HAP-1 (cell line): ENCODE measurements at regions not wholly inside any gene's neighbourhood (a gene's known extent, or its start where the extent isn't known, plus 50 kb on each side); places are given as distances from the start of the nearest gene placed in this dataset.

Source experiments
- DNase-seq, 2 experiments: peaks; one replicate each; pipeline ENCODE4 v3.0.0-alpha.2; 2016 to 2020; ENCODE audit warnings: low spot score in 2 of 2
- H3K27me3 ChIP-seq: fragments of 250-450 bp; sonication (Bioruptor Pico); 2 replicates; pipeline ENCODE4 v1.5.1; 2020; ENCODE audit warnings: low read depth, mild to moderate bottlenecking, moderate library complexity
- H3K36me3 ChIP-seq: fragments of 250-450 bp; sonication (Bioruptor Pico); replicated peaks from 2 replicates; pipeline ENCODE4 v1.5.1; 2020; ENCODE audit warnings: mild to moderate bottlenecking
- H3K4me1 ChIP-seq: fragments of 250-450 bp; sonication (Bioruptor Pico); 2 replicates; pipeline ENCODE4 v1.5.1; 2020; ENCODE audit warnings: mild to moderate bottlenecking
- H3K4me3 ChIP-seq: fragments of 250-450 bp; sonication (Bioruptor Pico); 2 replicates; pipeline ENCODE4 v1.5.1; 2020; ENCODE audit warnings: mild to moderate bottlenecking, moderate library complexity
- H3K9me3 ChIP-seq: fragments of 250-450 bp; sonication (Bioruptor Pico); 2 replicates; pipeline ENCODE4 v1.5.1; 2020; ENCODE audit warnings: mild to moderate bottlenecking, moderate library complexity
- in situ Hi-C: fragments of 300-500 bp; cut with MboI; formaldehyde crosslinking; loops from 3 replicates; pipeline ENCODE4 v1.14.3; 2020; ENCODE audit warnings: low sequenced_read_pairs, inconsistent platforms, mixed read lengths

GRCh38 chr18:45398448-45398847 is 216.8 kb upstream of the SLC14A2 start:
- Histone ChIP-seq H3K4me1 (no peaks in the 10 kb centered on the region), H3K36me3 (no peaks in the 10 kb centered on the region), H3K4me3 (no peak overlapping the region), H3K27me3 (no peaks in the 10 kb centered on the region), H3K9me3 (no peaks in the 10 kb centered on the region)
- in situ Hi-C loops: loop anchor here (25.0 kb wide), 1 partner anchor 1786 kb away; no protein-coding TSS in a partner anchor
- no peak for DNase-seq

GRCh38 chr18:45399146-45399545 is 216.1 kb upstream of the SLC14A2 start:
- Histone ChIP-seq H3K36me3 (no peaks in the 10 kb centered on the region), H3K4me1 (no peaks in the 10 kb centered on the region), H3K27me3 (no peaks in the 10 kb centered on the region), H3K4me3 (no peak overlapping the region), H3K9me3 (no peaks in the 10 kb centered on the region)
- in situ Hi-C loops: loop anchor here (25.0 kb wide), 1 partner anchor 1787 kb away; no protein-coding TSS in a partner anchor
- no peak for DNase-seq

GRCh38 chr18:45399643-45400042 is 215.6 kb upstream of the SLC14A2 start:
- H3K9me3 ChIP-seq: no peaks in the 10 kb centered on the region
- DNase-seq: no peak
- in situ Hi-C loops: loop anchor here (25.0 kb wide), 1 partner anchor 1787 kb away; no protein-coding TSS in a partner anchor
- no peaks in the 10 kb centered on the region for H3K36me3 ChIP-seq
- no peaks in the 10 kb centered on the region for H3K4me1 ChIP-seq
- H3K27me3 ChIP-seq: no peaks in the 10 kb centered on the region
- no peak overlapping the region for H3K4me3 ChIP-seq

GRCh38 chr18:45402485-45403056 is 212.7 kb upstream of the SLC14A2 start:
- Histone ChIP-seq H3K36me3 (no peaks in the 10 kb centered on the region), H3K27me3 (no peaks in the 10 kb centered on the region), H3K4me1 (no peaks in the 10 kb centered on the region), H3K4me3 (no peak overlapping the region), H3K9me3 (no peaks in the 10 kb centered on the region)
- DNase-seq: no peak
- in situ Hi-C loops: no loop called here

GRCh38 chr18:45403341-45404049 is 211.8 kb upstream of the SLC14A2 start:
- no peaks in the 10 kb centered on the region for H3K27me3 ChIP-seq
- in situ Hi-C loops: no loop called here
- no peak for DNase-seq

GRCh38 chr18:45408218-45408617 is 207.1 kb upstream of the SLC14A2 start:
- Histone ChIP-seq H3K4me1 (no peaks in the 10 kb centered on the region), H3K4me3 (no peak overlapping the region), H3K27me3 (0 out of 2 replicates have a peak, but pooled peaks cover 2% of the 10 kb centered on the region), H3K9me3 (no peaks in the 10 kb centered on the region), H3K36me3 (no peaks in the 10 kb centered on the region)
- in situ Hi-C loops: no loop called here
- DNase-seq: no peak

More at GRCh38 chr18:45403341-45404049, 211.8 kb upstream of the SLC14A2 start:
- H3K4me3 ChIP-seq: no peak overlapping the region
- no peaks in the 10 kb centered on the region for H3K9me3 ChIP-seq
- H3K4me1 ChIP-seq: no peaks in the 10 kb centered on the region
- no peaks in the 10 kb centered on the region for H3K36me3 ChIP-seq

- DNase-seq: no peak
- Histone ChIP-seq H3K36me3 (no peaks in the 10 kb centered on the region), H3K4me1 (no peaks in the 10 kb centered on the region), H3K4me3 (no peak overlapping the region), H3K9me3 (no peaks in the 10 kb centered on the region), H3K27me3 (0 out of 2 replicates have a peak, but pooled peaks cover 5% of the 10 kb centered on the region)
- in situ Hi-C loops: no loop called here
These were observed 205.3 kb upstream of the SLC14A2 start for GRCh38 chr18:45409971-45410370.

- in situ Hi-C loops: no loop called here
- H3K36me3 ChIP-seq: no peaks in the 10 kb centered on the region
- H3K4me1 ChIP-seq: peaks cover 2% of the 10 kb centered on the region; the same call in 1 of the 2 replicates
- 0 out of 2 replicates have a peak, but pooled peaks cover 5% of the 10 kb centered on the region for H3K27me3 ChIP-seq
- DNase-seq: no peak
- H3K4me3 ChIP-seq: no peak overlapping the region
- H3K9me3 ChIP-seq: no peaks in the 10 kb centered on the region
These were observed 202.7 kb upstream of the SLC14A2 start for GRCh38 chr18:45412577-45412976.

- H3K27me3 ChIP-seq: 0 out of 2 replicates have a peak, but pooled peaks cover 5% of the 10 kb centered on the region
- H3K9me3 ChIP-seq: no peaks in the 10 kb centered on the region
- no peak for DNase-seq
- no peaks in the 10 kb centered on the region for H3K36me3 ChIP-seq
- H3K4me3 ChIP-seq: no peak overlapping the region
- in situ Hi-C loops: no loop called here
- peaks cover 2% of the 10 kb centered on the region; the same call in 1 of the 2 replicates for H3K4me1 ChIP-seq
These were observed 202.0 kb upstream of the SLC14A2 start for GRCh38 chr18:45413180-45413836.

GRCh38 chr18:45415614-45416013 is 199.7 kb upstream of the SLC14A2 start:
- no peaks in the 10 kb centered on the region for H3K36me3 ChIP-seq
- 0 out of 2 replicates have a peak, but pooled peaks cover 5% of the 10 kb centered on the region for H3K27me3 ChIP-seq
- in situ Hi-C loops: no loop called here
- no peaks in the 10 kb centered on the region for H3K9me3 ChIP-seq
- H3K4me1 ChIP-seq: peaks cover 2% of the 10 kb centered on the region; the same call in 1 of the 2 replicates
- H3K4me3 ChIP-seq: no peak overlapping the region
- no peak for DNase-seq

- DNase-seq: peak; percentile 50 to 69
- Histone ChIP-seq H3K27me3 (0 out of 2 replicates have a peak, but pooled peaks cover 5% of the 10 kb centered on the region), H3K9me3 (no peaks in the 10 kb centered on the region), H3K4me3 (no peak overlapping the region), H3K36me3 (no peaks in the 10 kb centered on the region), H3K4me1 (peaks cover 2% of the 10 kb centered on the region; the same call in 1 of the 2 replicates)
- in situ Hi-C loops: no loop called here
These were observed 199.1 kb upstream of the SLC14A2 start for GRCh38 chr18:45416168-45416567.

GRCh38 chr18:45417392-45417791 is 197.9 kb upstream of the SLC14A2 start:
- Histone ChIP-seq H3K9me3 (no peaks in the 10 kb centered on the region), H3K4me3 (no peak overlapping the region), H3K36me3 (no peaks in the 10 kb centered on the region), H3K4me1 (peaks cover 2% of the 10 kb centered on the region; the same call in 1 of the 2 replicates), H3K27me3 (0 out of 2 replicates have a peak, but pooled peaks cover 5% of the 10 kb centered on the region)
- no peak for DNase-seq
- in situ Hi-C loops: no loop called here

GRCh38 chr18:45423659-45424058 is 191.6 kb upstream of the SLC14A2 start:
- Histone ChIP-seq H3K27me3 (no peaks in the 10 kb centered on the region), H3K9me3 (no peaks in the 10 kb centered on the region), H3K4me1 (no peaks in the 10 kb centered on the region), H3K4me3 (no peak overlapping the region), H3K36me3 (no peaks in the 10 kb centered on the region)
- in situ Hi-C loops: no loop called here
- no peak for DNase-seq

GRCh38 chr18:45430041-45430440 is 185.2 kb upstream of the SLC14A2 start:
- H3K4me1 ChIP-seq: no peaks in the 10 kb centered on the region
- H3K36me3 ChIP-seq: no peaks in the 10 kb centered on the region
- no peaks in the 10 kb centered on the region for H3K9me3 ChIP-seq
- DNase-seq: no peak
- no peak overlapping the region for H3K4me3 ChIP-seq
- in situ Hi-C loops: loop anchor here (25.0 kb wide), 1 partner anchor 107 kb away; no protein-coding TSS in a partner anchor
- no peaks in the 10 kb centered on the region for H3K27me3 ChIP-seq
